ENCODE measurements at regions not wholly inside any gene's neighbourhood (a gene's known extent, or its start where the extent isn't known, plus 50 kb on each side); places are given as distances from the start of the nearest gene placed in this dataset.

DNA sequence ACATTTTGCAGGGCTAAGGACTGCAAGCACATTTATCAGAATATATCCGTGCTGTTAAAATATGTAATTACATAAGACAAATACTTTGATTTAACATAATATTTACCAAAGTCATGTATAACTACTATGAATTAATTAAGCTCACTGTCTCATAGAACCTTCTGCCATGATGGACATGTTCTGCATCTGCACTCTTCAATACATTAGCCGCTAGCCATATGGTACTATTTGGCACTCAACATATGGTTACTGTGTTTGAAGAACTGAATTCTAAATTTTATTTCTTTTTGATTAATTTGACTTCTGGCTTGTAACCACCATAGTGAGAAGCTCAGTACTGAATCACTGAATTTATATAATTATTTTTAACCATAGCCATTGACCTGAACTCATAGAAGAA is 427.0 kb upstream of the TRAM1L1 start:
- TF ChIP-seq, protein P1, sequence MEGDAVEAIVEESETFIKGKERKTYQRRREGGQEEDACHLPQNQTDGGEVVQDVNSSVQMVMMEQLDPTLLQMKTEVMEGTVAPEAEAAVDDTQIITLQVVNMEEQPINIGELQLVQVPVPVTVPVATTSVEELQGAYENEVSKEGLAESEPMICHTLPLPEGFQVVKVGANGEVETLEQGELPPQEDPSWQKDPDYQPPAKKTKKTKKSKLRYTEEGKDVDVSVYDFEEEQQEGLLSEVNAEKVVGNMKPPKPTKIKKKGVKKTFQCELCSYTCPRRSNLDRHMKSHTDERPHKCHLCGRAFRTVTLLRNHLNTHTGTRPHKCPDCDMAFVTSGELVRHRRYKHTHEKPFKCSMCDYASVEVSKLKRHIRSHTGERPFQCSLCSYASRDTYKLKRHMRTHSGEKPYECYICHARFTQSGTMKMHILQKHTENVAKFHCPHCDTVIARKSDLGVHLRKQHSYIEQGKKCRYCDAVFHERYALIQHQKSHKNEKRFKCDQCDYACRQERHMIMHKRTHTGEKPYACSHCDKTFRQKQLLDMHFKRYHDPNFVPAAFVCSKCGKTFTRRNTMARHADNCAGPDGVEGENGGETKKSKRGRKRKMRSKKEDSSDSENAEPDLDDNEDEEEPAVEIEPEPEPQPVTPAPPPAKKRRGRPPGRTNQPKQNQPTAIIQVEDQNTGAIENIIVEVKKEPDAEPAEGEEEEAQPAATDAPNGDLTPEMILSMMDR (IDR thresholded peaks at IDR 0.05; ENCODE audit: low read depth, low read length) = no peak
- no peak for DNase-seq (ENCODE audit: low read depth in 2 of 2)
- H3K4me3 ChIP-seq (replicated peaks in 1 of 2; ENCODE audit: low read depth in 2 of 2, low read length in 2 of 2) = no peak overlapping the region

DNA sequence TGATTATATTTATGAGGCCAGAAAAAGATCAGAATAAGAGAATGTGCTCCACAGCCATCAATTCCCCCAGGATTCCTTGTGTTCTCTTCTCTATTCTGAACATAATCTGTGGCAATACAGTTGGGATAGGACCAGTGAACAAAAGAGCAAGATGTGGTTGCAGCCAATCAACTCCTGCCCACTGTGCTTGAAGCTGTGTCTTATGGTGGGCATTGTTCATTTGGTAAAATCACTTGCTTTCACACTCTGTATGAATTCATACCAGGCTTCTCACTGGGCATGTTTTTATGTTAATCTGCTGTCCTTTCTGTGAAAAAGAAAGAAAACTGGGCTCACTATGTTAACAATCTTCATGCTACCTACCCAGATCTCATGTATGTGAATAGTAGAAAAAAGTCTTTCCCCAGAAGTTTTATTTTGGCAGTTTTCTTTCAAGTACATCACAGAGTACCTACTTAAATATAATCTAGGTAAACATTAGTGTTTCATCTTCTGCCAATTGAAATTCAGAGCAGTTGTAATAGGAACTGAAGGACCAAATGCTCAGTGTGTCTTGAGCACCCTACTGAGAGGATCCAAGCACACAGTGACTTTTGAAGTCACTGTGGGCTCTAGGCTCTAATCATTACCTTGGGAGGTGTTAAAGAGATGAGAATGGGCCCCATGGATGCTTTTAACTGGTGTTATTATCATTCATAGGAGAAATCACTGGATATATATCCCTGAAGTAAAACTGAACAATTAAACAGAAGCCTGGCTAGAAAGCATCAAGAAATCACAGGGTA is 429.2 kb upstream of the TRAM1L1 start:
- DNase-seq (ENCODE audit: low read depth in 2 of 2) = no peak
- TF ChIP-seq, protein P1 (IDR thresholded peaks at IDR 0.05; ENCODE audit: low read depth, low read length) = no peak
- H3K4me3 ChIP-seq (replicated peaks in 1 of 2; ENCODE audit: low read depth in 2 of 2, low read length in 2 of 2) = no peak overlapping the region

DNA sequence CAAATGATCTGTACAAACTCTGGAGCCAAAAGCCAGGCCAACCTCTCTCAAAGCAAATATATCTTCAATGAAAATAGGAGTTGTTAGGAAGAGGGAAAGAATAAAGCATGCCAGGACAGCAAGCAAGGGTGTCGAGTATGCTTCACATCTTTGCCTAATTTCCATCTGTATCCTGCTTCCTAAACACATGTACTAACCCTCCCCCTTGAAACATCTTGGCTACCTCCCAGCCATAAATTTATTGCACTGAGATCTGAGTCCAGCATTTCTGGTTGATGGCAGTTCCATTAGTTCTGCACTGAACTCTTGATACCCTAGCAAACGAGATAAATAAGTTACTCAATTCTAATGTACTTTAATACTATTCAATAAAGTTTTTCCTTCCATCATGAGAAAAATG is 430.5 kb upstream of the TRAM1L1 start:
- no peak overlapping the region for H3K4me3 ChIP-seq (replicated peaks in 1 of 2; ENCODE audit: low read depth in 2 of 2, low read length in 2 of 2)
- TF ChIP-seq, protein P1 (IDR thresholded peaks at IDR 0.05; ENCODE audit: low read depth, low read length) = no peak
- no peak for DNase-seq (ENCODE audit: low read depth in 2 of 2)

DNA sequence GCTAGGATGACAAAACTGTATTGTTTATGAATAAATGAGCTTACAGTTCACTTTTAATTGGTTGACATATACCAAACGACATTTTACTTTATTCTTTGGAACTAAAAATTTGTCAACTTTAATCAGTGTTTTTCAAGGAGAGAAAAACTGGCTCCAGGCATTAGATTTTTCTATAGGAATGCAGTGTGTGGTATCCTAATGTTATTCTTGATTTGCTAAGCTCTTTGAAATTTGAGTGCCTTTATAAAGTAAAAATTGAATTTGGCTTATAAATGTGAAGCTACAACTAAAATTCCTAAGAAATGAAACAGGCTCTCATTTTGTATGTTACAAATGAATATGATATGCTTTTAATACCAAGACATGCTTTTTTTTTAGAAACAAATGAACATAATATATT is 442.2 kb upstream of the TRAM1L1 start:
- H3K4me3 ChIP-seq (replicated peaks in 1 of 2; ENCODE audit: low read depth in 2 of 2, low read length in 2 of 2) = no peak overlapping the region
- DNase-seq (ENCODE audit: low read depth in 2 of 2) = no peak
- TF ChIP-seq, protein P1 (IDR thresholded peaks at IDR 0.05; ENCODE audit: low read depth, low read length) = no peak

DNA sequence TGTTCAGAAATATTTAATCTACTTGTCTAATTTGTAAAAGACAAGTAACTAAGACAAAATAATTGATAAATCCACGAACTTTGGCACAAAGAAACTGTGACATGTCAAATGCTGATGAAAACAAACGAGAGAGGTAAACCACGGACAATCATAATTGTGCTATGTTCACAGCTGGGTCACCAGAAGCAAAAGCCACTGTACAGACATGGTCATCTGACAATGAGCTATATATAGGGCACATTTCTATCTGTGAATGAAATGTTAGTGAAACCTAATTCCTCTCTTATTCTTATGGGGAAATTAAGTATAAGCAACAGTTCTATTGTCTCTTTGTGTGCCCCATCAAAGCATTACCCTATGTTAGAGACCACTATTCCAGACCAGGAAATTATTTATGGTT is 444.0 kb upstream of the TRAM1L1 start:
- TF ChIP-seq, protein P1 (IDR thresholded peaks at IDR 0.05; ENCODE audit: low read depth, low read length) = no peak
- no peak overlapping the region for H3K4me3 ChIP-seq (replicated peaks in 1 of 2; ENCODE audit: low read depth in 2 of 2, low read length in 2 of 2)
- no peak for DNase-seq (ENCODE audit: low read depth in 2 of 2)

DNA sequence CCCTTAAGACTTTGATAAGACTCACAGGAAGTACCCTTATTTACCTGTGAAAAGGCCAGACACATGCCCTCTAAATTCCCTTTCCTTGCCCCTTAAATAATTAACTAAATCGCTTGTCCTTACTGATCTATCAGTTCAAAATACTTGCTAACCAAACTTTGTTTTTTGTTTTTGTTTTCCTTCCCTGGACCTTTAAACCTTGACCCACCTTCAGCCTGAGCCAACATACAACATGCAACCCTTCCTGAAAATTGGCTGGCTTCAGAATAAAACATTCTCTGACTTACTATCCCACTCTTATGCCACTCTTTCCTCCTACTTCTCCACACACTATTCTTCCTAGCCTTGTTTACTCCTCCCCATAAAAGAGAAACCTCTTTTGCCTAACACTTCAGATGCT is 448.1 kb upstream of the TRAM1L1 start:
- H3K4me3 ChIP-seq (replicated peaks in 1 of 2; ENCODE audit: low read depth in 2 of 2, low read length in 2 of 2) = no peak overlapping the region
- TF ChIP-seq, protein P1 (IDR thresholded peaks at IDR 0.05; ENCODE audit: low read depth, low read length) = no peak
- DNase-seq (ENCODE audit: low read depth in 2 of 2) = no peak

DNA sequence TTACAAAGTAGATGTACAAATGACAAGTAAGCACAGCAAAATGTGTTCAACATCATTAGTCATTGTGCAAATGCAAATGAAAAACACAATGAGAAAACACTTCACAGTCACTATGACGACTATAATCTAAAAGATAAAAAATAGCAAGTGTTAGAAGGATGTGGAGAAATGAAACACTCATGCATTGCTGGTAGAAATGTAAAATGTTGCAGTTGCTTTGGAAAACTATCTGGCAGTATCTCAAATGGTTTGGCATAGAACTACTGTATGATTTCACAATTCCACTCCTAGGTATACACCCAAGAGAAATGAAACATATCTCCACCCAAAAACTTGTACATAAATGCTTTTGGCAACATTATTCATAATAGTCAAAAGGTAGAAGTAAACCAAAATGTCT is 459.7 kb upstream of the TRAM1L1 start:
- no peak overlapping the region for H3K4me3 ChIP-seq (replicated peaks in 1 of 2; ENCODE audit: low read depth in 2 of 2, low read length in 2 of 2)

More for the DNA sequence above, 459.7 kb upstream of the TRAM1L1 start:
- TF ChIP-seq, protein P1 (IDR thresholded peaks at IDR 0.05; ENCODE audit: low read depth, low read length) = no peak
- DNase-seq (ENCODE audit: low read depth in 2 of 2) = no peak
